Activated CD8-positive, alpha-beta memory T cell treated with anti-CD3 and anti-CD28 coated beads for 36 hours (primary cell): ENCODE measurements at regions not wholly inside any gene's neighbourhood (a gene's known extent, or its start where the extent isn't known, plus 50 kb on each side); places are given as distances from the start of the nearest gene placed in this dataset.

Experiments
- CTCF ChIA-PET: fragments of 350-600 bp; sonication (Branson Sonifier 250); formaldehyde crosslinking; loops from one replicate; lab custom pipeline; 2021; ENCODE audit warnings: antibody characterized with exemption; lab: Charles Lee
- POLR2A ChIA-PET: fragments of 350-600 bp; sonication (Branson Sonifier 250); formaldehyde crosslinking; loops from one replicate; lab custom pipeline; 2021; ENCODE audit warnings: antibody characterized with exemption; lab: Charles Lee

- POLR2A ChIA-PET: no interaction called here
- CTCF ChIA-PET: no interaction called here
Measured at GRCh38 chr3:18634461-18634860, 209.3 kb upstream of the SATB1 start.

- POLR2A ChIA-PET: no interaction called here
- CTCF ChIA-PET: no interaction called here
Measured at GRCh38 chr3:18633002-18633401, 207.9 kb upstream of the SATB1 start.

- POLR2A ChIA-PET: no interaction called here
- CTCF ChIA-PET: no interaction called here
Measured at GRCh38 chr3:18630295-18630694, 205.2 kb upstream of the SATB1 start.

GRCh38 chr3:18625085-18625484 is 199.9 kb upstream of the SATB1 start:
- ChIA-PET POLR2A (no interaction called here), CTCF (no interaction called here)

GRCh38 chr3:18623220-18623619 is 198.1 kb upstream of the SATB1 start:
- CTCF ChIA-PET: no interaction called here
- POLR2A ChIA-PET: no interaction called here

- POLR2A ChIA-PET: no interaction called here
- CTCF ChIA-PET: no interaction called here
Measured at GRCh38 chr3:18618723-18619122, 193.6 kb upstream of the SATB1 start.

- CTCF ChIA-PET: no interaction called here
- POLR2A ChIA-PET: no interaction called here
Measured at GRCh38 chr3:18611991-18612390, 186.9 kb upstream of the SATB1 start.

- ChIA-PET CTCF (interaction anchor here (1.3 kb wide), 1 partner anchor 29 kb away, joined by 3 read pairs; no protein-coding TSS in a partner anchor), POLR2A (no interaction called here)
Measured at GRCh38 chr3:18609187-18609586, 184.0 kb upstream of the SATB1 start.

- POLR2A ChIA-PET: no interaction called here
- CTCF ChIA-PET: no interaction called here
Measured at GRCh38 chr3:18597919-18598318, 172.8 kb upstream of the SATB1 start.

GRCh38 chr3:18593231-18593630 is 168.1 kb upstream of the SATB1 start:
- ChIA-PET CTCF (no interaction called here), POLR2A (no interaction called here)

GRCh38 chr3:18591120-18591519 is 166.0 kb upstream of the SATB1 start:
- ChIA-PET CTCF (no interaction called here), POLR2A (no interaction called here)

GRCh38 chr3:18586076-18586475 is 160.9 kb upstream of the SATB1 start:
- ChIA-PET CTCF (no interaction called here), POLR2A (no interaction called here)

GRCh38 chr3:18585004-18585968 is 160.1 kb upstream of the SATB1 start:
- POLR2A ChIA-PET: no interaction called here
- CTCF ChIA-PET: no interaction called here

GRCh38 chr3:18580268-18580667 is 155.1 kb upstream of the SATB1 start:
- ChIA-PET POLR2A (no interaction called here), CTCF (interaction anchor here (0.9 kb wide), 1 partner anchor 29 kb away, joined by 3 read pairs; no protein-coding TSS in a partner anchor)

- CTCF ChIA-PET: no interaction called here
- POLR2A ChIA-PET: no interaction called here
Measured at GRCh38 chr3:18579661-18580060, 154.5 kb upstream of the SATB1 start.

GRCh38 chr3:18575573-18575972 is 150.4 kb upstream of the SATB1 start:
- POLR2A ChIA-PET: no interaction called here
- CTCF ChIA-PET: no interaction called here

- CTCF ChIA-PET: no interaction called here
- POLR2A ChIA-PET: no interaction called here
Measured at GRCh38 chr3:18572809-18573208, 147.7 kb upstream of the SATB1 start.

- ChIA-PET POLR2A (no interaction called here), CTCF (no interaction called here)
Measured at GRCh38 chr3:18567293-18567692, 142.2 kb upstream of the SATB1 start.

- POLR2A ChIA-PET: interaction anchor here (0.7 to 1.2 kb wide), 2 partner anchors 83 to 230 kb away, joined by 3 read pairs; no protein-coding TSS in a partner anchor
- CTCF ChIA-PET: interaction anchor here (1.0 kb wide), 1 partner anchor 15 kb away, joined by 3 read pairs; no protein-coding TSS in a partner anchor
Measured at GRCh38 chr3:18562364-18563154, 137.4 kb upstream of the SATB1 start.

GRCh38 chr3:18559331-18559842 is 134.2 kb upstream of the SATB1 start:
- POLR2A ChIA-PET: interaction anchor here (1.1 to 1.9 kb wide), 3 partner anchors 86 to 119 kb away, joined by 5 to 8 read pairs (median 6); no protein-coding TSS in a partner anchor
- CTCF ChIA-PET: interaction anchor here (0.7 to 1.9 kb wide), 12 partner anchors 10 to 182 kb away, joined by 3 to 9 read pairs (median 4); no protein-coding TSS in a partner anchor
